ENCODE measurements at regions not wholly inside any gene's neighbourhood (a gene's known extent, or its start where the extent isn't known, plus 50 kb on each side); places are given as distances from the start of the nearest gene placed in this dataset.

- TF ChIP-seq, protein P1, sequence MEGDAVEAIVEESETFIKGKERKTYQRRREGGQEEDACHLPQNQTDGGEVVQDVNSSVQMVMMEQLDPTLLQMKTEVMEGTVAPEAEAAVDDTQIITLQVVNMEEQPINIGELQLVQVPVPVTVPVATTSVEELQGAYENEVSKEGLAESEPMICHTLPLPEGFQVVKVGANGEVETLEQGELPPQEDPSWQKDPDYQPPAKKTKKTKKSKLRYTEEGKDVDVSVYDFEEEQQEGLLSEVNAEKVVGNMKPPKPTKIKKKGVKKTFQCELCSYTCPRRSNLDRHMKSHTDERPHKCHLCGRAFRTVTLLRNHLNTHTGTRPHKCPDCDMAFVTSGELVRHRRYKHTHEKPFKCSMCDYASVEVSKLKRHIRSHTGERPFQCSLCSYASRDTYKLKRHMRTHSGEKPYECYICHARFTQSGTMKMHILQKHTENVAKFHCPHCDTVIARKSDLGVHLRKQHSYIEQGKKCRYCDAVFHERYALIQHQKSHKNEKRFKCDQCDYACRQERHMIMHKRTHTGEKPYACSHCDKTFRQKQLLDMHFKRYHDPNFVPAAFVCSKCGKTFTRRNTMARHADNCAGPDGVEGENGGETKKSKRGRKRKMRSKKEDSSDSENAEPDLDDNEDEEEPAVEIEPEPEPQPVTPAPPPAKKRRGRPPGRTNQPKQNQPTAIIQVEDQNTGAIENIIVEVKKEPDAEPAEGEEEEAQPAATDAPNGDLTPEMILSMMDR (IDR thresholded peaks at IDR 0.05): no peak
- TF ChIP-seq POLR2A (IDR thresholded peaks at IDR 0.05) (no peak), POLR2AphosphoS5 (IDR thresholded peaks at IDR 0.05) (no peak), EP300 (IDR thresholded peaks at IDR 0.05) (no peak)
Observed at GRCh38 chr5:125289606-125290005, 543.2 kb upstream of the ZNF608 start.

All from suprapubic skin (tissue), 4 donors.